NCI-H146 (cell line): ENCODE measurements at regions not wholly inside any gene's neighbourhood (a gene's known extent, or its start where the extent isn't known, plus 50 kb on each side); places are given as distances from the start of the nearest gene placed in this dataset.

ENCODE experiments used
- DNase-seq: peaks from one replicate; lab custom pipeline; 2025; lab: John Stamatoyannopoulos, UW

DNA sequence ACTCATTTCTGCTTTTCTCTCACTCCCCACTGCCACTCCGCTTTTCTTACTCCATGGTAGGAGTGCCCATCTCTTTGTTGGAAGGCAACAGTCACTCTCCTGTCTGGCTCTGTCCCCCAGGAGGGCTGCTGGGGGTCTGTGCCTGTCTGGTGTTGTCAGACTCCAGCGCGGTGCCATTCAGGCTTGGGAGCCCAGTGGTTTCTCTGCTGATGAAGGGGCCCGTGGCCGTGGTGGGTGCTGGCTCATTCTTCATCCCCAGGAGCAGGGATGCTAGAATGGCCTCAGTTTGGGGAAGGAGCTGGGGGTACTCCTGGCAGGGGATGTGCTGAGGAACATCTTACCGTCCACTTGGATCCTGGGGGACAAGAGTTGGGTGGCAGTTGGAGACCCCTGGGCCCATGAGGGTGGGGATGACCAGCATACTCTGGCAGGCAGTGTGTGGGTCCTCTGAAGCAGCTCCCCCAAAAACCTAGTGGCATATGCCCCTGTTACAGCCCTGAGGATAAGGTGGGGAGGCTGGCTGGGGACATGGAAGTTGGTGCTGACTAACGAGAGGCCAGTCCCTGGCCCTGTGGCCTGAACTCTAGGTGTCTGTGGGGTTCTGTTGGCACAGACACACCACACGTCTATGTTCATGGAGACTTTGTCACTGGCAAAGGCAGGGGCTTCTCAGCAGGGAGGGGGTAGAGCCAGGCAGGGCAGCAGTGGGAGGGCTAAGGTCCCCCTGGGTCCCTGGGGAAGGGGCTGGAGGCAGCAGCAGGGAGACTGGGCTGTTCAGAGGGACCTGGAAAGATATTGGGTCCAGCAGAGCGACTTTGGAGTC is 102.8 kb upstream of the RET start:
- no peak for DNase-seq

GRCh38 chr10:42974693-42975002 is 102.2 kb upstream of the RET start:
- DNase-seq: no peak

GRCh38 chr10:42975005-42975493 is 101.8 kb upstream of the RET start:
- DNase-seq: peak; percentile 16

GRCh38 chr10:42975558-42976340 is 101.1 kb upstream of the RET start:
- DNase-seq: peak; percentile 55

GRCh38 chr10:42976351-42977031 is 100.4 kb upstream of the RET start:
- DNase-seq: no peak

GRCh38 chr10:42977032-42977416 is 99.8 kb upstream of the RET start:
- no peak for DNase-seq

DNA sequence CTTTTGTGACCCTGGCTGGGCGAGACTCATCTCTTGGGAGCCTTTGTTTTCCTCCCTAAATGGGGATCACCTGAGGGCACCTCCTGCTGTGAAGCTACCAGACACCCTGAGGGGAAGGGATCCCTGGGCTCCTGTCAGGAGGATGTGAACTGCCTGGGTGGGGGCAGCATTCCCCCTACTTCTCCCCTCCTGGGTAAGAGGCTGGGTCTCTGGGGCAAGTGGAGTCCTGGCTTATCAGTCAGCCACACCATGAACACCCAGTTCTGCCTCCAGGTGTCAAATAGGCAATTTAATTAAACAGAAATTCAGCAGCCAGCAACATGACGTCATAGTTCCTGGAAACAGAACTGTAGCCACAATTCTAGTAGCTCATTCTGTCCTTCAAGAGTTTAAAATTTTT is 97.7 kb upstream of the RET start:
- peak; percentile 87 for DNase-seq

DNA sequence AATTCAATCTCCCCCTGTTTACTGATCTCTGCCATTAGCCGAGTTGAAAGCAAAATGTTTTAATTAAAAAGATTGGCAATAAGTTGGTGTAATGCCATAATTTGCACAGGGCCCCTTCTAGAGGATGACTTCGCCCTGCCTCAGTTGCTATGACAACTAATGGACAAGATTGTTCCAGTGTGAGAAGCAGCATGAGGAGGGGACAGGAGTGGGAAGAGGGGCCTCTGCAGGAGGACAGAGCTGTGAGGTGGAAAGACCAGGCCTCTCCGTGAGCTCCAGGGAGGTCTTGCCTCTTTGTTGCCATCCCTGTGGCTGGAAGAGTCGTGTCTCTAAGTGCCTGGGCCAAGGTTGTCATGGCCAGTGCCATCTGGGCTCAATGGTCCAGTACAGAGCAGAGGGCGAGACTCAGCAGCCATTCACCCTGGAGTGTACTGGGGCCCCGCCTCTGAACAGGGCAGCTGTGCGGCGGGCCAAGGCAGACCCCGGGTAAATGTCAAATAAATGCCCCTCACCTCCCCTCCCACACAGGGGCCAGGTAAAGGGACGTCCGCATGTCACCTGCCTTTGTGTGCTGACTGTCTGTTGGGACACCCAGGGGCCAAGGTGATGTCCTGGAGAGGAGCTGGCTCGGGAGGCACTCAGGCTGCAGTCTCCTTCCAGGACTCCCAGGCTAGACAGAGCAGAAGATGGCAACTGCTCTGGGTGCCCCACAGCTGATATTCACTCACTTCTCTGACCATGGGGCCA is 97.0 kb upstream of the RET start:
- peak; percentile 75 for DNase-seq

DNA sequence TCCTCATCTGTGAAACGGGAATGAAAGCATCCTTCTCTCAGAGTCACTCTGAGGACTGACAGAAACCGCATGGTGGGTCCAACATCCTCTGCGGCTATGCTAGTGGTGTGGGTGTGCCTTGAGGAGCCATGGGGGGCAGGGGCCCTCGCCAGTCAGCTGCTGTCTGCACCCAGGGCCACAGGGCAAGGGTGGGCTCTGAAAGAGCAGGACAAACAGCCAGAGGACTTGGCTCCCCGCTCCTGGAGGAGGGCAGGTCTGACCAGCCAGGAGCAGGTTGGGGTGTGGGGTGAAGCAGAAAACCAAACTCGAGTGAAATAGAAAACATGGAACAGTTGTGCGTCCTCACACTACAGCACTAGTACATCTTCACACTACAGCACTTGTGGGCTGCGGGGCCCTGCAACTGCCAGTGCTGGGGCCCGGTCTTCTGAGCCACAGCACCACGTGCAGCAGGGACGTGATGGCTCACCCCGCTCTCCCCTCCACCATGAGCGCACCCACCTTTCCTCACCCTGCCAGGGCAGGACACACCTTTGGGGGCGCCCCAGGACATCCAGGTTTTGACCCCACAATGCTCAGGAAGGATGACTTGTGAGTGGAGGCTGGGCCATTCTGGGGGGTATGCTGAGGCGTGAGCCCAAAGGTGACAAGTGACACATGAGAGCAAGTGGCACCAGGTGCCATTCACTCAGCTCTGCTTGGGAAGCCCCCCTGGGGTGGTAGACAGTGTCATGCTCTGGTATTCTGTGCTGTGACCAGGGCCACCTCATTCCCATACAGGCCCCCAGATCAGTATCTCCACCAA is 96.1 kb upstream of the RET start:
- DNase-seq: no peak

DNA sequence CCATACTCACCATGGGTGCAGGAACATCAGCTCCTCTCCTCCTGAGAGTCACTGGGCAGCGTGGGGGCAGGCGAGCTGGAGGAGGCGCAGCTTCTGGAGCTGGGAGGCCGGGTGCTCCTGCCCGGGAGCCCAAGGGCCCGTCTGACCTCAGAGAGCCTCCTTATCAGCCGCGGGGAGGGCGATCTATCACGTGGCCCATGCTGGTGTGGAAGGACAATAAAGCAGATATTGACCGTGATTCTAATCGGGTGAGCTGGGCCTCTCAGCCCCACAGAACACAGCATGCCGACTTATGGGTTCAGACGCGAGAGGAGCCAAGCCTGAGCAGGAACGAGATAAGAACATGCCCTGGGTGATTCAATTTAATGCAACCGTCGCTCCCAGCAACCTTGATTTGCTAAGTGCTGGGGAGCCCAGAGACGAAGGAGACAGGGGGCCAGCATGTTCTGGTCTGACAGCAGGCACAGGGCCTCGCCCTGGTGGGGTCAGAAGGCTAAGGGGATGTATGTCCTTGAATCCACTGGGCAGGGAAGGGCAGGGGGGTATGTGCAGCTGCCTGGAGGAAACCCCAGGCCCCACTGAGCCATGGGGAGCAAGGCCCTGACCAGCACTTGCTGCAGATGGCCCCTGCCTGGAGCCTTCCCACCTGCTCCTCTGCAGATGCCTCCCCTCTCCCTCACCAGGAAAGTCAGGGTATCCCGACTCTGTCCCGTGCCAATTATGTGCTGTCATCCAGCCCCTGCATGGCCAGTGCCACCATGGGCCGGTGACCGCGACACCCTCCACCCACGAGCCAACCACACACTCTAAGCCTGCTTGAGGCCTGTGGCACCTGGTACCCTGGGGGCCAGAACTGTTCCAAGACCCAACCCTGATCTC is 95.3 kb upstream of the RET start:
- DNase-seq: no peak

DNA sequence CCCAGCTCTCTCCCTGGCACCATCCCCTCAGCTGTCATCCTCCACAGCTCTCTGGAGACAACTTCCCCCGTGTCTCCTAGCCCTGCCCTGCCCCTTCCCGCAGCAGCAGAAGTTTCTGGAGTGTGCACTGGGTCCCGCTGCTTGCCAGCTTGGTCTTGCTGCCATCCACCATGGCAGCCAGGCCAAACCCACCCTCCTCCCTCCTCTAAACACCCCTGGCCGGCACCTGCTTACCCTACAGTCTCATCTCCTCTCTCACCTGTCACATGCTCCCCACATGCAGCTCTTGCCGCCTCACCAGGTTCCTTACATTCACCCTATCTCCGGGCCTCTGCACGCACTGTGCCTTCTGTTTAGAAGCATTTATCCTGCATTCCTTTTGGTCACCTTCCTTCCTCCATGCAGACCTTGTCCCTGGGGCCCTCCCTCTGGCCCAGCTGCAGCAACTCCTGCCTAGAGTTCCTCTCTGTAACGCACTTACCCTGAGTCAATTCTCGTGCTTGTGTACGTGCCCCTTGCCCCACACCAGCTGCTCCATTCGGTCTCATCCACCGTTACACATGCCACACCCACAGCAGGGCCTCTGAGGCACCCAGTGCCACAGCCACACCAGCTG is 93.9 kb upstream of the RET start:
- DNase-seq: no peak

- no peak for DNase-seq
Observed at GRCh38 chr10:42983591-42983990, 93.3 kb upstream of the RET start.

DNA sequence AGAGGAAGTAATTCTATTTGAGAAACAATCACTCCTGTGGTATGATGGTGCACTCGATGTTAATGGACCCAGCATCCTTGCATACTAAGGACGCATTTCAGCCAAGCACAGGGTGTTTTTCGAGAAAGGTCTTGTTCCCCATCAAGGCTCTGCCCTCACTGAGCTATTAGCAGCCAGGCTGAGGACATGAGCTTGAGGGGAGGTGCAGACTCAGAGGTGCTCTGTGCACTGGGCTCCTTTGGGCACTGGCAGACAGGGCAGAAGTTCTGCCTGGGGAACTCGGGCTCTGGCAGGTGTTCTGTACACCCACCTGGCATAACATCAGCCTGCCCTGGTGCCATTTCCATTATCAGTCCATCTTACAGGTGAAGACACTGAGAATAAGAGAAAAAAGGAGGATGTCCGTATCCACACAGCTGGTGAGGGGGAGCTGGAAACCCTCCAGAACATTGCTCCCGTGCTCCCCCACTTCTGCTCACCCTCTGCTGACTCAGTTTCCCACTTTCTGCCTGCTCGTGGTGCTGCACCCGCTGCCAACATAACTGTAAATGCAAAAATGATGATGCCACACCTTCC is 92.7 kb upstream of the RET start:
- no peak for DNase-seq

DNA sequence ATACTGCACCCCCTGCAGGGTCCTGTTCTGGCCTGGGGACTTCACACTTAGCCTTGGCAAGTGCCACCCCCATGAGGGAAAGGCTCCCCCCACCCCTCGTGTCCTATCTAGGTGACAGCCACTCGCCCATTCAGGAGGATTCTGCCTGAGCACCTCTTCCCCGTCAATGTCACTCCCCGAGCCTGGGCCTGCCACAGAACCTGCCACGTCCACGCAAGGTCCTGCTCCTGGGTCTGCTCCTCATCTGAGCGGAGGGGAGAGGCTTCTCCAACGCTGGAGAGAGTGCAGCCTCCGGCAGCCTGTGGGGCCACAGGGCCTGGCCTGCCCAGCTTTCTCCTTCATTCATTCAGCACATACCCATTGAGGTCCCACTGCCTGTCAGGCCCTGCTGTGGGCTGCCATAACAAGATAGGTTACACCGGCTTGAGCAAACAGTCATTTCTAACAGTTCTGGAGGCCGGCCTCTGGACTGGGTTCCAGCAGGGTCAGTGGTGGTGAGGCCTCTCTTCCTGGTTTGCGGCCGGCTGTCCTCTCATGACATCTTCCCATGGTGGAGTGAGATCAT is 92.0 kb upstream of the RET start:
- DNase-seq: no peak

DNA sequence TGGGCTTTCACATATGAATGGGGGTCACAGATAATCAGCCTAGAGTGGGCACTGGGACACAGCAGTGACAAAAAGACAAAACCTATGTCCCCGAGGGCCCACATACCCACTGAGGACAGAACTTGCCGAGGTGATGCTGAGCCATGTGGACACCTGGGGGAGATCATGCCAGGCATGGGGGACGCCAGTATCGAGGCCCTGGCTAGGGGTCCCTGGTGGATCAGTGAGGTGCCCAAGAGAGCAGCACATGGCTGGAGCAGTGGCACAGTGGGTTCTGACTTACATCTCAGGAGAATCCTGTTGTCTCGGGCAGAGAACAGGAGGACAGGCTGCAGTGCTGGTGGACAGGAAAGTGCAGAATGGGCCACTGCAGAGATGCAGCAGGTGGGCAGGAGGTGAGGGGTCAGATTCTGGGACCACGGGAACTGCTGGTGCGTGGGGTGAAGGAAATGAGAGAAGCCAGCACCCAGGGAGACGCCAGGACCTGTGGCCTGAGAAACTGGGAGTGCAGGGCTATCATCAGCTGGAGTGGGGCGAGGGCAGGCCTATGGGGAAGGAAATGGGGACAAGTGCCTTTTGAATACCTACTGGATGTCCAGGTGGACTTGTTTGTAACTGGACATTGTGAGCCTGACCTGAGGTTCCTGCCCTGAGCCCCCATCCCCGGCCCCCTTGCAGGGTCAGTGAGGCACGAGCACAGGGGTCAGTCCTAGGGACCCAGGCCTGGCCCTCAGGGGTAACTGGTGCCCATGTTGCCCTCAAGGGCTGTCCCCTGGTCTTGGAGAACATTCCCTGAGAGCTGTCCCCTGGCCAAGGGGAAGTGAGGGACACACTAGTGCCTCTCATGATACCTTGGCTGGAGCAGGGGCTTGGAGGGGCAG is 91.2 kb upstream of the RET start:
- no peak for DNase-seq

DNA sequence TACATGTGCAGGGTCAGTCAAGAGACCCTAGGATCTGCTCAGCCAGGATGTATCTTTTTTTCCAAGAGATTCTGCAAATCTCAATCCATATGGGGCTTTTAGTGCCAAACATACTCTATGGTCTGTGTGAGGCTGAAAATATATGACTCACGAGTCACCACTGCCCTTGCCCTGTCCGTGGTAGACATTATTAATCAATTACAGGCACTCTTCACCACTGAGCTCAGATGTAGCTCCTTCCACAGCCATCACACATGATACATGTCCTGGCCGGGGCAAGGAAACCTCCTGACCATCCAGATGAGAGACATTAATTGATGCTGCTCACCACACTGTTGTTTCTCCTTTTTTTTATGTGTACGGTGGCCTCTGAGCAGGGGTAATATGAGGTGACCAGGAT is 90.2 kb upstream of the RET start:
- DNase-seq: no peak

DNA sequence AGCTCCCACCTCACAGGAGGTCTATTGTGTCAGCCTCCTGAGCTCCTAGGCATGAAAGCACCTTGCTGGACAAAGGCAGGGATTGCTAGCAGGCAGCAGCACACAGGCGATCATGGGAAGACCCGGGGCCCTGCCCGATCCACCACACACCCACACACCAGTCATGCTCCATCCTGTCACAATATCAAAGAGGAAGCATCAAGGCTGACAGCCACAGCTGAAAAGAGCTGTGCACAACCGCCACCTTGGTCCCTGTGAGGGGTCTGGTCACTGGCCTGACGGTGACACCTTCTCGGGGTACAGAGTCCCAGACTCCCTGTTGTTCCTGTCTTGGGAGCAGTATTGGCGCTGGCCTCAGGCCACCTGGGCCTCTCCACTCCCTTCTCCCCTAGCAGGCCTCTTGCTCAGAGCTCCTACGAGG is 89.7 kb upstream of the RET start:
- DNase-seq: no peak

GRCh38 chr10:42987575-42987974 is 89.3 kb upstream of the RET start:
- no peak for DNase-seq
